HG02571 (cell line): ENCODE measurements at regions not wholly inside any gene's neighbourhood (a gene's known extent, or its start where the extent isn't known, plus 50 kb on each side); places are given as distances from the start of the nearest gene placed in this dataset.

Source experiments
- ATAC-seq: cut with Tn5 transposase; IDR thresholded peaks from one replicate; pipeline ENCODE4 v1.9.1; 2021; ENCODE audit warnings: mild to moderate bottlenecking, moderate library complexity; ENCODE audit not compliant: unreplicated experiment

GRCh38 chr3:22451501-22451900, 700.5 kb upstream of the ZNF385D start:
- ATAC-seq, result no peak

- no peak for ATAC-seq
Measured at GRCh38 chr3:22453906-22454535, 703.0 kb upstream of the ZNF385D start.

GRCh38 chr3:22469995-22470394, 719.0 kb upstream of the ZNF385D start:
- ATAC-seq, result no peak

- no peak for ATAC-seq
Measured at GRCh38 chr3:22471557-22471956, 720.5 kb upstream of the ZNF385D start.

GRCh38 chr3:22474706-22475445, 723.9 kb upstream of the ZNF385D start:
- ATAC-seq, result no peak

GRCh38 chr3:22475665-22476240, 724.7 kb upstream of the ZNF385D start:
- no peak for ATAC-seq

- no peak for ATAC-seq
Measured at GRCh38 chr3:22476976-22477375, 726.0 kb upstream of the ZNF385D start.

GRCh38 chr3:22485954-22486353, 717.2 kb upstream of the UBE2E2 start:
- ATAC-seq, result no peak

- no peak for ATAC-seq
Measured at GRCh38 chr3:22490747-22491146, 712.4 kb upstream of the UBE2E2 start.

GRCh38 chr3:22491344-22491743, 711.8 kb upstream of the UBE2E2 start:
- ATAC-seq, result no peak

- no peak for ATAC-seq
Measured at GRCh38 chr3:22492342-22492741, 710.8 kb upstream of the UBE2E2 start.

GRCh38 chr3:22495241-22495640, 707.9 kb upstream of the UBE2E2 start:
- no peak for ATAC-seq

GRCh38 chr3:22495791-22496190, 707.3 kb upstream of the UBE2E2 start:
- ATAC-seq, result no peak

- no peak for ATAC-seq
Measured at GRCh38 chr3:22496641-22497040, 706.5 kb upstream of the UBE2E2 start.

GRCh38 chr3:22506871-22507270, 696.3 kb upstream of the UBE2E2 start:
- no peak for ATAC-seq

GRCh38 chr3:22507709-22508108, 695.4 kb upstream of the UBE2E2 start:
- no peak for ATAC-seq

- no peak for ATAC-seq
Measured at GRCh38 chr3:22523925-22524324, 679.2 kb upstream of the UBE2E2 start.

- ATAC-seq, result no peak
Measured at GRCh38 chr3:22526266-22526837, 676.8 kb upstream of the UBE2E2 start.

- no peak for ATAC-seq
Measured at GRCh38 chr3:22536541-22536940, 666.6 kb upstream of the UBE2E2 start.

- ATAC-seq, result no peak
Measured at GRCh38 chr3:22537560-22537959, 665.6 kb upstream of the UBE2E2 start.

- no peak for ATAC-seq
Measured at GRCh38 chr3:22542311-22542710, 660.8 kb upstream of the UBE2E2 start.
